ENCODE measurements at regions not wholly inside any gene's neighbourhood (a gene's known extent, or its start where the extent isn't known, plus 50 kb on each side); places are given as distances from the start of the nearest gene placed in this dataset.

- WGBS, 2 donors: 59 to 69% methylated on average over 2 of the region's 2 CpGs
Observed at GRCh38 chr5:118022062-118022461, 966.3 kb downstream of the DTWD2 start.

GRCh38 chr5:118017536-118017935 is 970.8 kb downstream of the DTWD2 start:
- Histone ChIP-seq H3K4me1 (ENCODE audit: control insufficient read depth in 5 of 5, insufficient read depth in 5 of 5, low read length in 5 of 5) (peaks cover 0 to 16% (median 0%) of the 10 kb centered on the region in 5 donors), H3K4me3 (no peak overlapping the region), H3K27me3 (ENCODE audit: control insufficient read depth in 3 of 3, insufficient read depth in 3 of 3, low read length in 2 of 3) (no peaks in the 10 kb centered on the region), H3K9ac (ENCODE audit: insufficient read depth in 1 of 2, low read length in 2 of 2) (no peak overlapping the region), H3K27ac (ENCODE audit: low read depth in 1 of 2, low read length in 1 of 2) (no peak overlapping the region), H3K9me3 (ENCODE audit: control insufficient read depth in 4 of 4, insufficient read depth in 3 of 4, low read length in 3 of 4) (no peaks in the 10 kb centered on the region), H3K36me3 (ENCODE audit: control insufficient read depth in 4 of 4, insufficient read depth in 4 of 4, low read length in 4 of 4) (no peaks in the 10 kb centered on the region)
- DNase-seq: peak in 2 of 3 donors; percentile 22 to 34
- TF ChIP-seq, protein P1, sequence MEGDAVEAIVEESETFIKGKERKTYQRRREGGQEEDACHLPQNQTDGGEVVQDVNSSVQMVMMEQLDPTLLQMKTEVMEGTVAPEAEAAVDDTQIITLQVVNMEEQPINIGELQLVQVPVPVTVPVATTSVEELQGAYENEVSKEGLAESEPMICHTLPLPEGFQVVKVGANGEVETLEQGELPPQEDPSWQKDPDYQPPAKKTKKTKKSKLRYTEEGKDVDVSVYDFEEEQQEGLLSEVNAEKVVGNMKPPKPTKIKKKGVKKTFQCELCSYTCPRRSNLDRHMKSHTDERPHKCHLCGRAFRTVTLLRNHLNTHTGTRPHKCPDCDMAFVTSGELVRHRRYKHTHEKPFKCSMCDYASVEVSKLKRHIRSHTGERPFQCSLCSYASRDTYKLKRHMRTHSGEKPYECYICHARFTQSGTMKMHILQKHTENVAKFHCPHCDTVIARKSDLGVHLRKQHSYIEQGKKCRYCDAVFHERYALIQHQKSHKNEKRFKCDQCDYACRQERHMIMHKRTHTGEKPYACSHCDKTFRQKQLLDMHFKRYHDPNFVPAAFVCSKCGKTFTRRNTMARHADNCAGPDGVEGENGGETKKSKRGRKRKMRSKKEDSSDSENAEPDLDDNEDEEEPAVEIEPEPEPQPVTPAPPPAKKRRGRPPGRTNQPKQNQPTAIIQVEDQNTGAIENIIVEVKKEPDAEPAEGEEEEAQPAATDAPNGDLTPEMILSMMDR (IDR thresholded peaks at IDR 0.05; ENCODE audit: control extremely low read depth, extremely low read depth): no peak
- no peak for ATAC-seq (ENCODE audit: insufficient read depth, low FRiP score)
- WGBS, 2 donors: 77 to 86% methylated on average over 5 of the region's 5 CpGs

More at GRCh38 chr5:118022062-118022461, 966.3 kb downstream of the DTWD2 start:
- Histone ChIP-seq H3K27me3 (ENCODE audit: control insufficient read depth in 3 of 3, insufficient read depth in 3 of 3, low read length in 2 of 3) (no peaks in the 10 kb centered on the region), H3K4me1 (ENCODE audit: control insufficient read depth in 5 of 5, insufficient read depth in 5 of 5, low read length in 5 of 5) (peaks cover 0 to 2% (median 0%) of the 10 kb centered on the region in 5 donors), H3K36me3 (ENCODE audit: control insufficient read depth in 4 of 4, insufficient read depth in 4 of 4, low read length in 4 of 4) (no peaks in the 10 kb centered on the region), H3K4me3 (no peak overlapping the region), H3K9me3 (ENCODE audit: control insufficient read depth in 4 of 4, insufficient read depth in 3 of 4, low read length in 3 of 4) (no peaks in the 10 kb centered on the region), H3K9ac (ENCODE audit: insufficient read depth in 1 of 2, low read length in 2 of 2) (no peak overlapping the region), H3K27ac (ENCODE audit: low read depth in 1 of 2, low read length in 1 of 2) (no peak overlapping the region)
- TF ChIP-seq, protein P1 (IDR thresholded peaks at IDR 0.05; ENCODE audit: control extremely low read depth, extremely low read depth): no peak
- DNase-seq (no peak), ATAC-seq (ENCODE audit: insufficient read depth, low FRiP score) (no peak)

GRCh38 chr5:118016396-118016795 is 972.0 kb downstream of the DTWD2 start:
- Histone ChIP-seq H3K27ac (ENCODE audit: low read depth in 1 of 2, low read length in 1 of 2) (no peak overlapping the region), H3K4me3 (no peak overlapping the region), H3K36me3 (ENCODE audit: control insufficient read depth in 4 of 4, insufficient read depth in 4 of 4, low read length in 4 of 4) (no peaks in the 10 kb centered on the region), H3K9ac (ENCODE audit: insufficient read depth in 1 of 2, low read length in 2 of 2) (no peak overlapping the region), H3K27me3 (ENCODE audit: control insufficient read depth in 3 of 3, insufficient read depth in 3 of 3, low read length in 2 of 3) (no peaks in the 10 kb centered on the region), H3K9me3 (ENCODE audit: control insufficient read depth in 4 of 4, insufficient read depth in 3 of 4, low read length in 3 of 4) (no peaks in the 10 kb centered on the region), H3K4me1 (ENCODE audit: control insufficient read depth in 5 of 5, insufficient read depth in 5 of 5, low read length in 5 of 5) (peaks cover 0 to 16% (median 0%) of the 10 kb centered on the region in 5 donors)
- DNase-seq (peak in 2 of 3 donors; percentile 65 to 66), ATAC-seq (ENCODE audit: insufficient read depth, low FRiP score) (no peak)
- TF ChIP-seq, protein P1 (IDR thresholded peaks at IDR 0.05; ENCODE audit: control extremely low read depth, extremely low read depth): no peak

DNA sequence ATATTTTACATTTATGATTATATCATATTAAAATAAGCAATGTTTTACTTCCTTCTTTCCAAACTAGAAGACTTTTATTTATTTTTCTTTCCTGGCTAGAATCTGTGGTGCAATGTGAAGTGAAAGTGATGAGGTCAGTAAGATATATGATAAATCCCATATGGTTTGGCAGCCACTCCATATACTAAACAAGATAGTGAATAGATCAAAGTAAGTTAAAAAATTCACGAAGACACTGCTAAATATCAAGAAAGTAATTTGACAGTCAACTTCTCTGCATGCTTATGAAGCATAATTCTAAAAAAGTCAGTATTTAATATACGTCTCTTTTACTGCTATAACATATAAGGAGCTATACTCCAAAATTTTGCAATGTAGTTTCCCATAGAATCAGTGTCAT is 972.8 kb downstream of the DTWD2 start:
- Histone ChIP-seq H3K27ac (ENCODE audit: low read depth in 1 of 2, low read length in 1 of 2) (no peak overlapping the region), H3K9me3 (ENCODE audit: control insufficient read depth in 4 of 4, insufficient read depth in 3 of 4, low read length in 3 of 4) (no peaks in the 10 kb centered on the region), H3K4me1 (ENCODE audit: control insufficient read depth in 5 of 5, insufficient read depth in 5 of 5, low read length in 5 of 5) (peaks cover 0 to 16% (median 0%) of the 10 kb centered on the region in 5 donors), H3K36me3 (ENCODE audit: control insufficient read depth in 4 of 4, insufficient read depth in 4 of 4, low read length in 4 of 4) (no peaks in the 10 kb centered on the region), H3K4me3 (no peak overlapping the region), H3K9ac (ENCODE audit: insufficient read depth in 1 of 2, low read length in 2 of 2) (no peak overlapping the region), H3K27me3 (ENCODE audit: control insufficient read depth in 3 of 3, insufficient read depth in 3 of 3, low read length in 2 of 3) (no peaks in the 10 kb centered on the region)
- DNase-seq (peak in 2 of 3 donors; percentile 69 to 70), ATAC-seq (ENCODE audit: insufficient read depth, low FRiP score) (no peak)
- TF ChIP-seq, protein P1 (IDR thresholded peaks at IDR 0.05; ENCODE audit: control extremely low read depth, extremely low read depth): no peak
- WGBS, 2 donors: 81 to 85% methylated on average over 2 of the region's 2 CpGs
